T follicular helper cell (primary cell): ENCODE measurements at regions not wholly inside any gene's neighbourhood (a gene's known extent, or its start where the extent isn't known, plus 50 kb on each side); places are given as distances from the start of the nearest gene placed in this dataset.
"Not testable (repeated sequence)": the region's sequence is repeated elsewhere in the genome, so short reads cannot be mapped to it uniquely, and the experiment has no call there.

Experiments used
- DNase-seq: peaks from one replicate; pipeline ENCODE4 v3.0.0-alpha.2; 2020; ENCODE audit warnings: low read depth

- DNase-seq: no peak
Measured at GRCh38 chr3:176074096-176074495, 1123.2 kb downstream of the TBL1XR1 start.

- DNase-seq: no peak
Measured at GRCh38 chr3:176071943-176072342, 1125.3 kb downstream of the TBL1XR1 start.

GRCh38 chr3:176068750-176069149, 1128.5 kb downstream of the TBL1XR1 start:
- DNase-seq: no peak

DNA sequence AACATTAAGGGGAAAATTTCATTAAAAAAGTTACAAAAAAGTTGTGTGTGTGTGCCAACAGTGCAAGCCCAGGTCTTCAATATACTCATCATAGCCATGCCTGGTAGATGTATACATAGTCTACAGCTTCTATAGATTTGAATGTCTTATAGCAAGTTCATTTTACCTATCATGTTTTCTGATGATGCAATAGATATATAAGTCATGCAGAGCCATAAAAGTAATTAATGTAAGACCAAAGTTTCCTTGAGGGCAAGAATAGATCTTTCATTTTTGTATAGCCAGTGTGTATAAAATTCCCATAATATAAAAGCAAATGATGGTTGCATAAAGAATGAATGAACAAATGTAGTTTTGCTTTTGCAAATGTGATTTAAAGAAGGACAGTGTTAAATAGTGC, 1138.4 kb downstream of the TBL1XR1 start:
- no peak for DNase-seq

DNA sequence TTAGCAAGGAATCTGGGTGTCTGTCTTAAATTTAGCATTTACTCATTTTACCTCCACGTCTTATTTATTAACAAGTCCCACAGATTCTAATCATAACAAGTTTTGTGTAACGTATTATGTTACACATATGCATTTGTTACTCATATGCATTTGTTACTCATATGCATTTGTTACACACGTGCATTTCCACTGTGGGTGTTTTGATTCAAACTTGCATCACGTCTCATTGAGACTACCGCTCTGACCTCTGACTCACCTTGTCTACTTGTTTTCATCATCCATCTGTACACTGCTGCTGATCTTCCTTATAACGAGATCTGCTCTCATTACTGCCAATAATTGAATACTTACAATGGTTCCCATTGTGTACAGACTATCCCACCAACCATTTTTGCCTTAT, 1141.4 kb downstream of the TBL1XR1 start:
- DNase-seq: no peak

- DNase-seq: no peak
Measured at GRCh38 chr3:176051766-176052165, 1145.5 kb downstream of the TBL1XR1 start.

DNA sequence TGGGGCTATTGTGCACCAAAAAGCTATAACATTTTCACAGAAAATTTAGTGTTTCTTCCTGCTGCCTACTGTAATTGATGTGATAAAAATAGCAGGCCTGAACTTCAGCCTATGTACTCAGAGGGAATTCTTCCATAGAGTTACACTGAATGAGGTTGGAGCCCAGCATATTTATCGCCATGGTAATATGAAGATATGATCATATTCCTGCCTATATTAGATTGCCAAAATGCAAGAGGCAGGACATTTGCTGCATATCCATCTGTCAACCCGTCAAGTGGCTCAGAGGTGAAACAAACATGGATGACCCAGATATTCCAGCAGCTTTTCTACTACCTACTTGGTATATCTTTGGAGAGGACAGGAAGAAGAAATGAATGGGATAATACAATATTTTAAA, 1150.6 kb downstream of the TBL1XR1 start:
- no peak for DNase-seq

GRCh38 chr3:176041812-176042211, 1155.5 kb downstream of the TBL1XR1 start:
- DNase-seq: no peak

DNA sequence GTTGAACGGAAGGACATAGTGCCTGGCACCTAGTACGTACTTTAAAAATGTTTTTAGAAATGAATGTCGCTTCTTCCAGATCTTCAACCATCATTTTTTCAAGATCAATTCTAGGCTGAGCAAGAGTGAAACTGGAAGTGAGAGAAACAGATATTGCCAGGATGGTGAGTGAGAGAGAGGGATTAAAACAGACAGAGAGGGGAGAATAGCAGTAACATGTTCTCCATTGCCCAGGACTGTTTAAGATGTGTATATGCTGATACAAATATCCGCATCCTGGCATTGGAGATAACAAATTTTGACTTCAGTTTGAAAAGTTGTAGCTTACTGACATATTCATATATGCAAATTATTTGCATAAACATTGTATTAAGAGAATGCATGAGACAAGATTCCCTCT, 1156.1 kb downstream of the TBL1XR1 start:
- DNase-seq: no peak

DNA sequence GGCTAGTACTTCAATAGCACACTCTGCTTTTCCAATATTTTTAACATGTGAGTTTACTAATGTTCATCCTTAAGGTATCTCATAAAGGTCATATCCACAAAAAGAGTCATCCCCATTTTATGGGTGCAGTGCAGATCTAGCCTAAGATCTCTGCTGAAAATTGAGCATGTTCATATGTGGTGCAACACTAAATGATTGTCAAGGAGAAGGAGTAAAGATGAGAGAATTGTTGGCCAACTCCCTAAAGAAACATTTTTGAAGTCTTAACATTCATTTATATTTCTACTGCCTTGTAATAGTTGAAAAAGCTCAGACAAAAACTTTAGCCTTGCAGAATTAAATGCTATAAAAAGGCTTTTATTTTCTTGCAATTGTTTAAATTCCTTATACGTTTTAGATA, 1159.6 kb downstream of the TBL1XR1 start:
- DNase-seq: no peak

DNA sequence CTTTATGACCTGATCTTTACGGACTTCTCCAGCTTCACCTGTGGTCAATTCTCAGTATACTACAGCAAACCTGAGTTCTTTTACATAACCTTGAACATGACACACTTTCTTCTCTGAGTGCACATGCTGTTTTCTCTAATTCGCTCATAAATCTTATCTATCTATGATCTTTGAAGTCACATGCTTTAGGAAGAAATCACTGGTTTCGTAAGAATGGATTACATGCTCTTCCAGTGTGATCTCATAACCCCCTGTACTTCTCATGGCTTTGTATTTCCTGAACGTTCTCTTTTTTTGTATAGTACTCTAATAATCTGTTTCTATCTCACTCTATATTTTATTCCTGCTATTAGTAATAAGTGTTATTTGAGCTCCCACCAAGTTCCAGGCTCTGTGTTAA, 1165.2 kb downstream of the TBL1XR1 start:
- no peak for DNase-seq

GRCh38 chr3:176016203-176016602, 1157.1 kb downstream of the NAALADL2 start:
- not testable (repeated sequence) for DNase-seq

- DNase-seq: not testable (repeated sequence)
Measured at GRCh38 chr3:176015228-176015627, 1156.1 kb downstream of the NAALADL2 start.

- no peak for DNase-seq
Measured at GRCh38 chr3:176009256-176009655, 1150.1 kb downstream of the NAALADL2 start.

GRCh38 chr3:176005564-176005963, 1146.4 kb downstream of the NAALADL2 start:
- DNase-seq: no peak

GRCh38 chr3:175989161-175989560, 1130.0 kb downstream of the NAALADL2 start:
- DNase-seq: no peak

- DNase-seq: no peak
Measured at GRCh38 chr3:175988401-175988800, 1129.3 kb downstream of the NAALADL2 start.

GRCh38 chr3:175985781-175986180, 1126.6 kb downstream of the NAALADL2 start:
- DNase-seq: no peak

DNA sequence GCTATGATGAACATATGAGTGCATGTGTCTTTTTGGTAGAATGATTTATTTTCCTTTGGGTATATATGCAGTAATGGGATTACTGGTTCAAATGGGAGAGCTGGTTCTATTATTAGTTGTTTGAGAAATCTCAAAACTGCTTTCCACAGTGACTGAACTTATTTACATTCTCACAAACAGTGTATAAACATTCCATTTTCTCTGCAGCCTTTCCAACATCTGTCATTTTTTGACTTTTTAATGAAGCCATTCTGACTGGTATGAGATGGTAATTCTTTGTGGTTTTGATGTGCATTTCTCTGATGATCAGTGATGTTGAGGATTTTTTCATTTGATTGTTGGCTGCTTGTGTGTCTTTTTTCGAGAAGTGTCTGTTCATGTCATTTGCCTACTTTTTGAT, 1124.2 kb downstream of the NAALADL2 start:
- DNase-seq: no peak

DNA sequence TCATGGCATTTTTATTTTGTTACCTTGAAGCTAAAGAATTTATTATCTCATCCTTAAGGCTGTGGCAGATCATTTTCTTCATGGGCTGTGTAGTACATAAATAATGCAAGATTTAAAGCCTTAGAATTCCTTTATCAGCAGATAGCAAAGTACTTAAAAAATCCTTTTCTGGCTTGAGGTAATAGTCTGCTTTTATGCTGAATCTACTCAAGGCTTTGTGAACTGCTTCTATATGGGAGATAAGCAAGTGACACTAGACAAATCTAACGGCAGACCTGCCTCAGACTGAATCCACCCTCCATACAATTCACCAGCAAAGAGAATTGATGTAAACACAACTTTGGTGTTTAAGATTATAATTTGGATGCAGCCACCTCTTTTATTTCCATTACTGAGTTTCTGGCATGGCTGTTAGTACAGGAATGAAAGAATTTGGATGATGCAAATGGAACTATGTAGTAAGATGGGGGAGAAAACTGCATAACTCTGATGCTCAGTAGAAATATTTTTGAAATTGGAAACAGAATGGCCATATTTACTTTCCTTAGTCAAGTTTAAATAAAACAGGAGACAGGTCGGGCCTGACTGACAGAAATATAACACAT, 1121.5 kb downstream of the NAALADL2 start:
- no peak for DNase-seq

DNA sequence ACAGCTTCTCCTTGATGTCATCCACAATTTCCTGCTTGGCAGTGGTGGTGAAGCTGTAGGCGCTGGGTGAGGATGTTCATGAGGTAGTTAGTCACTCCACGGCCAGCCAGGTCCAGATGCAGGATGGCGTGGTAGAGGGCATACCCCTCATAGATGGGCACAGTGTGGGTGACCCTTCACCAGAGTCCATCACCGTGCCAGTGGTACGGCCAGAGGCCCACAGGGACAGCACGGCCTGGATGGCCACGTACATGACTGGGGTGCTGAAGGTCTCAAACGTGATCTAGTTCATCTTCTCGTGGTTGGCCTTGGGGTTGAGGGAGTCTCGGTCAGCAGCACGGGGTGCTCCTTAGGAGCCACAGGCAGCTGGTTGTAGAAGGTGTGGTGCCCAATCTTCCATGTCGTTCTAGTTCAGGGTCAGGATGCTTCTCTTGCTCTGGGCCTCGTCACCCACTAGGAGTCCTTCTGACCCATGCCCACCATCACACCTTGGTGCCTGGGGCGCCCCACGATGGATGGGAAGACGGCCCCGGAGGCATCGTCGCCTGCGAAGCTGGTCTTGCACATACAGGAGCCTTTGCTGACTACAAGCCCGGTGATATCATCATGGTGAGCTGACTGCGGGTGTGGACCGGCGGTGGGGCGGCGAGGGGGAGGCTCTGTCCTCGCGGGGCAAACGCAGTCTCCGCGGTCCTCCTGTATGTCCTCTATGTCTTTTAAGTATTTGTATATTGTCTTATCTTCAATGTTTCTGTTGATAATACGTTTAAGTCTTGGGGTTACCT, 1119.0 kb downstream of the NAALADL2 start:
- no peak for DNase-seq

DNA sequence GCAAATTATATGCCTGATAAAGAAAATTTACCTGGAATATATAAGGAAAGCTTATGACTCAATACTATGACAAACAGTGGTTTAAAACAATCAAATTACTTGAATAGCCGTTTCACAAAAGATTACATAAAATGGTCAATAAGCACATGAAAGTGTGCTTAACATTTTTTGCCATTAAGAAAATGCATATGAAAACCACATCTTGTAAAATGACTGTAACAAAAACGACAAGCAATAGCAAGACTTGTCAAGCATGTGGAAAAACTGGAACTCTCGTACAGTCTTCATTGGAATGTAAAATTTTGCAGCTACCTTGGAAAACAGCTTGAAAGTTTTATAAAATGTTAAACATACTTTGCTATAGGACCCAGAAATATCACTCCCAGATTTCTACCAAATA, 1110.3 kb downstream of the NAALADL2 start:
- no peak for DNase-seq

DNA sequence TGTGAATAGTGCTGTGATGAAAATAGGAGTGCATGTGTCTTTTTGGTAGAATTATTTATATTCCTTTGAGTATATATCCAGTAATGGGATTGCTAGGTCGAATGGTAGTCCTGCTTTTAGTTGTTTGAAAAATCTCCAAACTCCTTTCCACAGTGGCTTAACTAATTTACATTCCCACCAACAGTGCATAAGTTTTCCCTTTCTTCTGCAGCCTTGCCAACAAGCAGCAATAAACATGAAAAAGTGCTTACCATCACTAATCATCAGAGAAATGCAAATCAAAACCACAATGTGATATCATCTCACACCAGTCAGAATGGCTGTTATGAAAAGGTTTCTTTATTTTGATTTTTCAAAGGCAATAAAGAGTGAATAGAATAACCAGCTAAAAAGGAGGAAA, 1105.9 kb downstream of the NAALADL2 start:
- no peak for DNase-seq

DNA sequence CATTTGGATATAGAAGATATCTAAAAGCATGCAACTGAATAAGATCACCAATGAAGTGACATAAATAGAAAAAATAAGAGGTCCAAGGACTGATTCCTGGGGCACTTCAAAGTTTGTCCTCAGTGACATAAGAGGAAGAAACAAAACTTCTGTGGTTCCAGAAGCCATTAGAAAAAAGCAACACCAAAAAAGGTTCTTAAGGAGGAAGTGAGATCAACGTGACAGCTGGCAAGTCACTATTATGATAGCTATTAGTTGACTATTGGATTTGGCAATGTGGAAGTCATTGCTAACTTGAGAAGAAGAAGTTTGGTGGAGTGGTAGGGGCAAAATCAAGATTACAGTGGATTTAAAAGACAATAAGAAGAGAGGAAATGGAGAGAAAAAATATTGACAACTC, 1098.3 kb downstream of the NAALADL2 start:
- DNase-seq: no peak
